ENCODE measurements at regions not wholly inside any gene's neighbourhood (a gene's known extent, or its start where the extent isn't known, plus 50 kb on each side); places are given as distances from the start of the nearest gene placed in this dataset.

DNA sequence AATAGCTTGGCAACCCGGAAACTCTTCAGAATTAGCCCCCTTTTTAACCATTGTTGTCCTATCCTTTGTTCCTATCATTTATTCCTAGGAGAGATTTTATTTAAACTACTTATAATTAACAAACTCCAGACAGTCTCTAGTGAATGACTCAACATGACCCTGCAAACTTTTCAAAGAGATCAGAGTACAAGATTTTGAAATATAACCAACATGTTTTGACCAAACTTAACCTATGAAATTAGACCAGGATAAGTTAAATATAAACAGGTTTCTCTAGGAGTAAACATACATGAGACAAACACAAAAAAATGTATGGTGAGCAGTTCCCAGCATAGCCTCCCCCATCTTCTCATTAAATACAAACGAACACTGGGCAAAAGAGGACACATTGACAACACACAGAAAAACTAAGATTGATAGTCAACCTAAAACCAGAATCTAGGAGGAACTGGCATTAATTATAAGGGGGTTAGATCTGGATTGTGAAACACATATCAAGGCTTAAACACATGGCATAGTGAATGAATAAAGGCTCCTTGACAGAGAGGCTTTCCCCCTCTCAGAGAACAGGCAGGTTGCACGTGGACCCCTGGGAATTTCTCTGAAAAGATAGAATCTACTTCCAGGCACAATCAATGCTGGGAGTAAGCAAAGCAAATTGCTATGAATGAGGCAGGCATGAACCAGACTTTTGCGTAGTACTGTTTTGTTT is 284.1 kb downstream of the IRS1 start (continued):
- TF ChIP-seq, protein P1, sequence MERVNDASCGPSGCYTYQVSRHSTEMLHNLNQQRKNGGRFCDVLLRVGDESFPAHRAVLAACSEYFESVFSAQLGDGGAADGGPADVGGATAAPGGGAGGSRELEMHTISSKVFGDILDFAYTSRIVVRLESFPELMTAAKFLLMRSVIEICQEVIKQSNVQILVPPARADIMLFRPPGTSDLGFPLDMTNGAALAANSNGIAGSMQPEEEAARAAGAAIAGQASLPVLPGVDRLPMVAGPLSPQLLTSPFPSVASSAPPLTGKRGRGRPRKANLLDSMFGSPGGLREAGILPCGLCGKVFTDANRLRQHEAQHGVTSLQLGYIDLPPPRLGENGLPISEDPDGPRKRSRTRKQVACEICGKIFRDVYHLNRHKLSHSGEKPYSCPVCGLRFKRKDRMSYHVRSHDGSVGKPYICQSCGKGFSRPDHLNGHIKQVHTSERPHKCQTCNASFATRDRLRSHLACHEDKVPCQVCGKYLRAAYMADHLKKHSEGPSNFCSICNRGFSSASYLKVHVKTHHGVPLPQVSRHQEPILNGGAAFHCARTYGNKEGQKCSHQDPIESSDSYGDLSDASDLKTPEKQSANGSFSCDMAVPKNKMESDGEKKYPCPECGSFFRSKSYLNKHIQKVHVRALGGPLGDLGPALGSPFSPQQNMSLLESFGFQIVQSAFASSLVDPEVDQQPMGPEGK (CRISPR knock-in tag; IDR thresholded peaks at IDR 0.05) = peak; percentile 49; the same call in 1 of the 2 replicates
- TF ChIP-seq MAFF (IDR thresholded peaks at IDR 0.05; ENCODE audit: low read depth, low read length) = peak; percentile 52; the same call in 1 of the 2 replicates
- peak; percentile 94 for TF ChIP-seq MED1 (CRISPR knock-in tag; IDR thresholded peaks at IDR 0.05)
- peak; percentile 44 for TF ChIP-seq TBL1XR1 (IDR thresholded peaks at IDR 0.05; ENCODE audit: borderline replicate concordance, low read length, partially characterized antibody)
- TF ChIP-seq ATAD3A (CRISPR knock-in tag; IDR thresholded peaks at IDR 0.05) = no peak
- TF ChIP-seq FOXK1 (CRISPR knock-in tag; IDR thresholded peaks at IDR 0.05; ENCODE audit: borderline replicate concordance, low read depth) = peak; percentile 74
- TF ChIP-seq GATAD2A (CRISPR knock-in tag; IDR thresholded peaks at IDR 0.05) = peak; percentile 92
- TF ChIP-seq, protein P2, sequence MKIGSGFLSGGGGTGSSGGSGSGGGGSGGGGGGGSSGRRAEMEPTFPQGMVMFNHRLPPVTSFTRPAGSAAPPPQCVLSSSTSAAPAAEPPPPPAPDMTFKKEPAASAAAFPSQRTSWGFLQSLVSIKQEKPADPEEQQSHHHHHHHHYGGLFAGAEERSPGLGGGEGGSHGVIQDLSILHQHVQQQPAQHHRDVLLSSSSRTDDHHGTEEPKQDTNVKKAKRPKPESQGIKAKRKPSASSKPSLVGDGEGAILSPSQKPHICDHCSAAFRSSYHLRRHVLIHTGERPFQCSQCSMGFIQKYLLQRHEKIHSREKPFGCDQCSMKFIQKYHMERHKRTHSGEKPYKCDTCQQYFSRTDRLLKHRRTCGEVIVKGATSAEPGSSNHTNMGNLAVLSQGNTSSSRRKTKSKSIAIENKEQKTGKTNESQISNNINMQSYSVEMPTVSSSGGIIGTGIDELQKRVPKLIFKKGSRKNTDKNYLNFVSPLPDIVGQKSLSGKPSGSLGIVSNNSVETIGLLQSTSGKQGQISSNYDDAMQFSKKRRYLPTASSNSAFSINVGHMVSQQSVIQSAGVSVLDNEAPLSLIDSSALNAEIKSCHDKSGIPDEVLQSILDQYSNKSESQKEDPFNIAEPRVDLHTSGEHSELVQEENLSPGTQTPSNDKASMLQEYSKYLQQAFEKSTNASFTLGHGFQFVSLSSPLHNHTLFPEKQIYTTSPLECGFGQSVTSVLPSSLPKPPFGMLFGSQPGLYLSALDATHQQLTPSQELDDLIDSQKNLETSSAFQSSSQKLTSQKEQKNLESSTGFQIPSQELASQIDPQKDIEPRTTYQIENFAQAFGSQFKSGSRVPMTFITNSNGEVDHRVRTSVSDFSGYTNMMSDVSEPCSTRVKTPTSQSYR (CRISPR knock-in tag; IDR thresholded peaks at IDR 0.05; ENCODE audit: borderline replicate concordance) = peak; percentile 79; the same call in 1 of the 2 replicates
- TF ChIP-seq, protein P3, sequence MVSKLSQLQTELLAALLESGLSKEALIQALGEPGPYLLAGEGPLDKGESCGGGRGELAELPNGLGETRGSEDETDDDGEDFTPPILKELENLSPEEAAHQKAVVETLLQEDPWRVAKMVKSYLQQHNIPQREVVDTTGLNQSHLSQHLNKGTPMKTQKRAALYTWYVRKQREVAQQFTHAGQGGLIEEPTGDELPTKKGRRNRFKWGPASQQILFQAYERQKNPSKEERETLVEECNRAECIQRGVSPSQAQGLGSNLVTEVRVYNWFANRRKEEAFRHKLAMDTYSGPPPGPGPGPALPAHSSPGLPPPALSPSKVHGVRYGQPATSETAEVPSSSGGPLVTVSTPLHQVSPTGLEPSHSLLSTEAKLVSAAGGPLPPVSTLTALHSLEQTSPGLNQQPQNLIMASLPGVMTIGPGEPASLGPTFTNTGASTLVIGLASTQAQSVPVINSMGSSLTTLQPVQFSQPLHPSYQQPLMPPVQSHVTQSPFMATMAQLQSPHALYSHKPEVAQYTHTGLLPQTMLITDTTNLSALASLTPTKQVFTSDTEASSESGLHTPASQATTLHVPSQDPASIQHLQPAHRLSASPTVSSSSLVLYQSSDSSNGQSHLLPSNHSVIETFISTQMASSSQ (IDR thresholded peaks at IDR 0.05; ENCODE audit: low read depth) = peak; percentile 86
- TF ChIP-seq, protein P3 (CRISPR knock-in tag; IDR thresholded peaks at IDR 0.05; ENCODE audit: borderline replicate concordance) = peak; percentile 91; the same call in 1 of the 2 replicates
- TF ChIP-seq, protein P4, sequence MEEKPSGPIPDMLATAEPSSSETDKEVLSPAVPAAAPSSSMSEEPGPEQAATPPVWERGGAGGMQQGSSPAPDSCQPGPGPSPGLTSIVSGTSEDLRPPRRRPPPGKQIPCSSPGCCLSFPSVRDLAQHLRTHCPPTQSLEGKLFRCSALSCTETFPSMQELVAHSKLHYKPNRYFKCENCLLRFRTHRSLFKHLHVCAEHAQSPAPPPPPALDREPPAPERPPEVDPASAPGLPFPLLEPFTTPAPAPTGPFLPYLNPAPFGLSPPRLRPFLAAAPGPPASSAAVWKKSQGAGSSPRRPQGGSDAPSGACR (CRISPR knock-in tag; IDR thresholded peaks at IDR 0.05) = peak; percentile 62; the same call in 1 of the 2 replicates
- TF ChIP-seq, protein P5, sequence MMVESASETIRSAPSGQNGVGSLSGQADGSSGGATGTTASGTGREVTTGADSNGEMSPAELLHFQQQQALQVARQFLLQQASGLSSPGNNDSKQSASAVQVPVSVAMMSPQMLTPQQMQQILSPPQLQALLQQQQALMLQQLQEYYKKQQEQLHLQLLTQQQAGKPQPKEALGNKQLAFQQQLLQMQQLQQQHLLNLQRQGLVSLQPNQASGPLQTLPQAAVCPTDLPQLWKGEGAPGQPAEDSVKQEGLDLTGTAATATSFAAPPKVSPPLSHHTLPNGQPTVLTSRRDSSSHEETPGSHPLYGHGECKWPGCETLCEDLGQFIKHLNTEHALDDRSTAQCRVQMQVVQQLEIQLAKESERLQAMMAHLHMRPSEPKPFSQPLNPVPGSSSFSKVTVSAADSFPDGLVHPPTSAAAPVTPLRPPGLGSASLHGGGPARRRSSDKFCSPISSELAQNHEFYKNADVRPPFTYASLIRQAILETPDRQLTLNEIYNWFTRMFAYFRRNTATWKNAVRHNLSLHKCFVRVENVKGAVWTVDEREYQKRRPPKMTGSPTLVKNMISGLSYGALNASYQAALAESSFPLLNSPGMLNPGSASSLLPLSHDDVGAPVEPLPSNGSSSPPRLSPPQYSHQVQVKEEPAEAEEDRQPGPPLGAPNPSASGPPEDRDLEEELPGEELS (CRISPR knock-in tag; IDR thresholded peaks at IDR 0.05) = peak; percentile 84
- 0 out of 2 replicates have a peak, but pooled peaks have one; percentile 47 for TF ChIP-seq HOXA5 (CRISPR knock-in tag; IDR thresholded peaks at IDR 0.05)
- TF ChIP-seq, protein P6, sequence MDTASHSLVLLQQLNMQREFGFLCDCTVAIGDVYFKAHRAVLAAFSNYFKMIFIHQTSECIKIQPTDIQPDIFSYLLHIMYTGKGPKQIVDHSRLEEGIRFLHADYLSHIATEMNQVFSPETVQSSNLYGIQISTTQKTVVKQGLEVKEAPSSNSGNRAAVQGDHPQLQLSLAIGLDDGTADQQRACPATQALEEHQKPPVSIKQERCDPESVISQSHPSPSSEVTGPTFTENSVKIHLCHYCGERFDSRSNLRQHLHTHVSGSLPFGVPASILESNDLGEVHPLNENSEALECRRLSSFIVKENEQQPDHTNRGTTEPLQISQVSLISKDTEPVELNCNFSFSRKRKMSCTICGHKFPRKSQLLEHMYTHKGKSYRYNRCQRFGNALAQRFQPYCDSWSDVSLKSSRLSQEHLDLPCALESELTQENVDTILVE (CRISPR knock-in tag; IDR thresholded peaks at IDR 0.05) = peak; percentile 63
- TF ChIP-seq PHF5A (CRISPR knock-in tag; IDR thresholded peaks at IDR 0.05; ENCODE audit: low read depth, unreplicated experiment) = peak; percentile 81
- TF ChIP-seq FOXP1 (IDR thresholded peaks at IDR 0.05) = peak; percentile 83
- peak; percentile 94 for TF ChIP-seq FOXP1 (CRISPR knock-in tag; IDR thresholded peaks at IDR 0.05)
